ENCODE measurements at regions not wholly inside any gene's neighbourhood (a gene's known extent, or its start where the extent isn't known, plus 50 kb on each side); places are given as distances from the start of the nearest gene placed in this dataset.

DNA sequence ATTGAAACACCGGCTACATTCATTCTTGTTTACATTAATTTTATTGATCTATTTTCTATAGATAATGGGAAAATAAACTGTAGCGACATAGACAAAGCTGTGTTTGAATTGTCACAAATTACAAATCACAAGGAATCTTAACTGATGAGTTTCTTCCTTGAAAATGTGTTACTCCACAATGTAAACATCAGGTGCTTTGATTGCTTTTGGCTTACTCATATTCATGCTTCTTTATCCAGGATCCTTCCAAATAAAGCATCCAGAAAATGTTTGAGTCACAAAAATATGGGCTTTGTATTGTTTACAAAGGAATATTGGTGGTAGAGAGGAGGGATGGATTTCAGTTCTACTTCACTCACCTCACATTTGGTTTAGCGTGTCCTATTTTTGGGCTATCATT, 64.0 kb downstream of the BMP2 start:
- Histone ChIP-seq H3K27me3 (ENCODE audit: insufficient read depth, low read length) (no peaks in the 10 kb centered on the region), H3K4me1 (ENCODE audit: insufficient read depth, low read length) (no peaks in the 10 kb centered on the region), H3K9me3 (ENCODE audit: control insufficient read depth in 1 of 2, low read length in 2 of 2) (no peaks in the 10 kb centered on the region), H3K36me3 (ENCODE audit: insufficient read depth, low read length) (no peaks in the 10 kb centered on the region), H3K4me3 (ENCODE audit: low read length in 2 of 2) (no peak overlapping the region), H3K27ac (ENCODE audit: low read depth, low read length) (no peak overlapping the region)
- Mint-ChIP-seq H3K4me3 (no peak overlapping the region), H3K27me3 (no peaks in the 10 kb centered on the region), H3K9me3 (peaks cover 0 to 2% (median 0%) of the 10 kb centered on the region in 8 donors), H3K27ac (no peak overlapping the region), H3K36me3 (no peaks in the 10 kb centered on the region), H3K4me1 (no peaks in the 10 kb centered on the region)
- ChIA-PET POLR2A (ENCODE audit: partially characterized antibody) (no interaction called here), CTCF (ENCODE audit: partially characterized antibody) (no interaction called here)
- DNase-seq = no peak
- intact Hi-C loops (cut with micrococcal nuclease) = no loop called here

DNA sequence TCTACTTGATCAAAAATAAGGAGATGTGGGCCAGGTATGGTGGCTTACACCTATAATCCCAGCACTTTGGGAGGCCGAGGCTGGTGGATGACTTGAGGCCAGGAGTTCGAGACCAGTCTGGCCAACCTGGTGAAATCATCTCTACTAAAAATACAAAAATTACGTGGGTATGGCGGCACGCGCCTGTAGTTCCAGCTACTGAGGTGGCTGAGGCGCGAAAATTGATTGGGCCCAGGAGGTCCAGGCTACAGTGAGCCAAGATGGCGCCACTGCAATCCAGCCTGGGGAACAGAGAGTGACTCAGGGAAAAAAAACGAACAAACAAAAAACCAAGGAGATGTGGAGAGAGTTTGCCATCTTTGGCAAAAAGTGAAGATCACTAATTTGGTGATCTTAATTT, 65.3 kb downstream of the BMP2 start:
- no peaks in the 10 kb centered on the region for H3K36me3 Mint-ChIP-seq
- H3K27me3 Mint-ChIP-seq = no peaks in the 10 kb centered on the region
- POLR2A ChIA-PET (ENCODE audit: partially characterized antibody) = no interaction called here
- no peak overlapping the region for H3K27ac ChIP-seq (ENCODE audit: low read depth, low read length)
- DNase-seq = no peak
- CTCF ChIA-PET (ENCODE audit: partially characterized antibody) = interaction anchor here (0.6 kb wide), 1 partner anchor 192 kb away, joined by 3 read pairs; no protein-coding TSS in a partner anchor
- no peaks in the 10 kb centered on the region for H3K9me3 ChIP-seq (ENCODE audit: control insufficient read depth in 1 of 2, low read length in 2 of 2)
- peaks cover 0 to 5% (median 0%) of the 10 kb centered on the region in 8 donors for H3K9me3 Mint-ChIP-seq
- no peaks in the 10 kb centered on the region for H3K27me3 ChIP-seq (ENCODE audit: insufficient read depth, low read length)
- no peak overlapping the region for H3K4me3 ChIP-seq (ENCODE audit: low read length in 2 of 2)
- no peaks in the 10 kb centered on the region for H3K36me3 ChIP-seq (ENCODE audit: insufficient read depth, low read length)
- H3K4me1 Mint-ChIP-seq = no peaks in the 10 kb centered on the region
- H3K4me1 ChIP-seq (ENCODE audit: insufficient read depth, low read length) = no peaks in the 10 kb centered on the region
- H3K27ac Mint-ChIP-seq = no peak overlapping the region
- H3K4me3 Mint-ChIP-seq = no peak overlapping the region
- intact Hi-C loops (cut with micrococcal nuclease) = no loop called here

DNA sequence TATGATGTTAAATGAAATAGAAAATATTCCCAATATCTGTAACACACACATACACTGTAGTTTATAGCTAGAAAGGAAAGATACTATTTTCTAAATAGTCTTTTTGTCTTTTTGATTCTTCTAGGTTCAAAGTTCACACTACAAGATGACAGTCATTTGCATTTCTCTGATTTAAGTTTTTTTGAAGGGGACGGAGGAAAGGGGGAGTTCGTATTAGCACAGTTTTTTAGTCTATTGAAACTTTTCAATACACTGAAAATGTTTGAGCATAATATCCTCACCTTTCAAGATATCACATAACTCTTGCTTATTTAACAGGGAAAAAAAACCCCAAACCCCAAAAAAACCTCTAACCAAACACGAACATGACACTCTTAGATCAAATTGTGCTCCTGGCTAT, 68.1 kb downstream of the BMP2 start:
- DNase-seq = no peak
- Histone ChIP-seq H3K4me3 (ENCODE audit: low read length in 2 of 2) (no peak overlapping the region), H3K27me3 (ENCODE audit: insufficient read depth, low read length) (no peaks in the 10 kb centered on the region), H3K36me3 (ENCODE audit: insufficient read depth, low read length) (no peaks in the 10 kb centered on the region), H3K27ac (ENCODE audit: low read depth, low read length) (no peak overlapping the region), H3K4me1 (ENCODE audit: insufficient read depth, low read length) (no peaks in the 10 kb centered on the region), H3K9me3 (ENCODE audit: control insufficient read depth in 1 of 2, low read length in 2 of 2) (no peaks in the 10 kb centered on the region)
- POLR2A ChIA-PET (ENCODE audit: partially characterized antibody) = no interaction called here
- Mint-ChIP-seq H3K36me3 (no peaks in the 10 kb centered on the region), H3K4me1 (no peaks in the 10 kb centered on the region), H3K9me3 (peaks cover 0 to 5% (median 0%) of the 10 kb centered on the region in 8 donors), H3K27ac (no peak overlapping the region), H3K27me3 (no peaks in the 10 kb centered on the region), H3K4me3 (no peak overlapping the region)
- intact Hi-C loops (cut with micrococcal nuclease) = no loop called here
- CTCF ChIA-PET (ENCODE audit: partially characterized antibody) = no interaction called here

DNA sequence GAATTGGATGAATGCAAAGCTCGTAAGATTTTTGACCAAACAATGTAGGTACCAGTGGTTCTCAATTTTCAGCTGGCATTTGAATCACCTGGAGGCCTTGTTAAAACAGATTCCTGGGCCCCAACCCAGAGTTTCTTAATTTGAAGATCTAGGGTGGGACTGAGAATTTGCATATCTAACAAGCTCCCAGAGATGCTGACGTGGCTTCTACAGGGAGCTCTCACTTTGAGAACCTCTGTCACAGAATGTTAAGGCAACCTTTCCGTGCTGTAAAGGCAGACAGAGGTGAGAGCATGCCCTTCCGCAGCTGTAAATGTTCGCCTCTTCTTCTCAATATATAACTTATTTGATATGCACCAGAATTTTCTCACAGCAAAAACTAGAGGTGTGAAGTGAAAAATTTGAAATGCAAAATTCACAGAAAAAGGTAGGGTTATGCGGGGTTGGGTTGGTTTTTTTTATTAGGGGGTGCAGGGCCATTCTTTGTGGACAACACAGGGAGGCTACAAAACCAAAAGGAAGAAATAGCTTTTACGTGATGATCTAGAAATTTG, 69.4 kb downstream of the BMP2 start:
- POLR2A ChIA-PET (ENCODE audit: partially characterized antibody) = no interaction called here

GRCh38 chr20:6837730-6838129, 70.2 kb downstream of the BMP2 start:
- H3K9me3 ChIP-seq (ENCODE audit: control insufficient read depth in 1 of 2, low read length in 2 of 2) = no peaks in the 10 kb centered on the region
- Mint-ChIP-seq H3K27me3 (no peaks in the 10 kb centered on the region), H3K27ac (no peak overlapping the region), H3K36me3 (no peaks in the 10 kb centered on the region), H3K4me1 (no peaks in the 10 kb centered on the region), H3K9me3 (peaks cover 0 to 5% (median under 1%) of the 10 kb centered on the region in 8 donors), H3K4me3 (no peak overlapping the region)
- no peaks in the 10 kb centered on the region for H3K4me1 ChIP-seq (ENCODE audit: insufficient read depth, low read length)
- DNase-seq = no peak
- no peak overlapping the region for H3K27ac ChIP-seq (ENCODE audit: low read depth, low read length)
- POLR2A ChIA-PET (ENCODE audit: partially characterized antibody) = no interaction called here
- intact Hi-C loops (cut with micrococcal nuclease) = no loop called here
- H3K27me3 ChIP-seq (ENCODE audit: insufficient read depth, low read length) = no peaks in the 10 kb centered on the region
- H3K4me3 ChIP-seq (ENCODE audit: low read length in 2 of 2) = no peak overlapping the region
- CTCF ChIA-PET (ENCODE audit: partially characterized antibody) = interaction anchor here (1.6 kb wide), 1 partner anchor 10 kb away, joined by 5 read pairs; no protein-coding TSS in a partner anchor
- no peaks in the 10 kb centered on the region for H3K36me3 ChIP-seq (ENCODE audit: insufficient read depth, low read length)

More for the DNA sequence above, 69.4 kb downstream of the BMP2 start:
- no peaks in the 10 kb centered on the region for H3K9me3 ChIP-seq (ENCODE audit: control insufficient read depth in 1 of 2, low read length in 2 of 2)
- intact Hi-C loops (cut with micrococcal nuclease) = no loop called here
- Mint-ChIP-seq H3K36me3 (no peaks in the 10 kb centered on the region), H3K4me1 (no peaks in the 10 kb centered on the region), H3K27me3 (no peaks in the 10 kb centered on the region), H3K27ac (no peak overlapping the region), H3K4me3 (no peak overlapping the region), H3K9me3 (peaks cover 0 to 3% (median 0%) of the 10 kb centered on the region in 8 donors)
- H3K36me3 ChIP-seq (ENCODE audit: insufficient read depth, low read length) = no peaks in the 10 kb centered on the region
- H3K27ac ChIP-seq (ENCODE audit: low read depth, low read length) = no peak overlapping the region
- DNase-seq = no peak
- CTCF ChIA-PET (ENCODE audit: partially characterized antibody) = interaction anchor here (1.6 kb wide), 1 partner anchor 9 kb away, joined by 5 read pairs; no protein-coding TSS in a partner anchor
- no peak overlapping the region for H3K4me3 ChIP-seq (ENCODE audit: low read length in 2 of 2)
- H3K4me1 ChIP-seq (ENCODE audit: insufficient read depth, low read length) = no peaks in the 10 kb centered on the region
- no peaks in the 10 kb centered on the region for H3K27me3 ChIP-seq (ENCODE audit: insufficient read depth, low read length)

- H3K9me3 Mint-ChIP-seq = peaks cover 0 to 5% (median under 1%) of the 10 kb centered on the region in 8 donors
- no peaks in the 10 kb centered on the region for H3K36me3 Mint-ChIP-seq
- no peak overlapping the region for H3K27ac ChIP-seq (ENCODE audit: low read depth, low read length)
- intact Hi-C loops (cut with micrococcal nuclease) = no loop called here
- H3K4me1 Mint-ChIP-seq = no peaks in the 10 kb centered on the region
- no peaks in the 10 kb centered on the region for H3K36me3 ChIP-seq (ENCODE audit: insufficient read depth, low read length)
- CTCF ChIA-PET (ENCODE audit: partially characterized antibody) = interaction anchor here (1.6 kb wide), 1 partner anchor 10 kb away, joined by 5 read pairs; no protein-coding TSS in a partner anchor
- H3K4me3 ChIP-seq (ENCODE audit: low read length in 2 of 2) = no peak overlapping the region
- no peaks in the 10 kb centered on the region for H3K4me1 ChIP-seq (ENCODE audit: insufficient read depth, low read length)
- DNase-seq = no peak
- H3K27ac Mint-ChIP-seq = no peak overlapping the region
- POLR2A ChIA-PET (ENCODE audit: partially characterized antibody) = no interaction called here
- H3K4me3 Mint-ChIP-seq = no peak overlapping the region
- no peaks in the 10 kb centered on the region for H3K9me3 ChIP-seq (ENCODE audit: control insufficient read depth in 1 of 2, low read length in 2 of 2)
- H3K27me3 Mint-ChIP-seq = no peaks in the 10 kb centered on the region
- no peaks in the 10 kb centered on the region for H3K27me3 ChIP-seq (ENCODE audit: insufficient read depth, low read length)
These were observed 70.8 kb downstream of the BMP2 start for GRCh38 chr20:6838181-6838826.

GRCh38 chr20:6841128-6841527, 73.6 kb downstream of the BMP2 start:
- Mint-ChIP-seq H3K27me3 (no peaks in the 10 kb centered on the region), H3K27ac (no peak overlapping the region), H3K4me3 (no peak overlapping the region), H3K36me3 (no peaks in the 10 kb centered on the region), H3K9me3 (peaks cover 0 to 5% (median under 1%) of the 10 kb centered on the region in 8 donors), H3K4me1 (no peaks in the 10 kb centered on the region)
- H3K4me3 ChIP-seq (ENCODE audit: low read length in 2 of 2) = no peak overlapping the region
- H3K27me3 ChIP-seq (ENCODE audit: insufficient read depth, low read length) = no peaks in the 10 kb centered on the region
- CTCF ChIA-PET (ENCODE audit: partially characterized antibody) = interaction anchor here (0.6 kb wide), 1 partner anchor 872 kb away, joined by 4 read pairs; no protein-coding TSS in a partner anchor
- no peak for DNase-seq
- intact Hi-C loops (cut with micrococcal nuclease) = no loop called here
- no peaks in the 10 kb centered on the region for H3K36me3 ChIP-seq (ENCODE audit: insufficient read depth, low read length)
- H3K4me1 ChIP-seq (ENCODE audit: insufficient read depth, low read length) = no peaks in the 10 kb centered on the region
- H3K27ac ChIP-seq (ENCODE audit: low read depth, low read length) = no peak overlapping the region
- POLR2A ChIA-PET (ENCODE audit: partially characterized antibody) = no interaction called here
- H3K9me3 ChIP-seq (ENCODE audit: control insufficient read depth in 1 of 2, low read length in 2 of 2) = no peaks in the 10 kb centered on the region
